Calu3 (cell line): ENCODE measurements at regions not wholly inside any gene's neighbourhood (a gene's known extent, or its start where the extent isn't known, plus 50 kb on each side); places are given as distances from the start of the nearest gene placed in this dataset.

ENCODE experiments used
- BruUV-seq: library from RNA; stranded (reverse); fragments of 400-500 nt; replicated peaks from 2 replicates; lab custom pipeline; 2021; lab: Mats Ljungman, UMichigan
- CTCF ChIA-PET: fragments of 300-600 bp; sonication (Branson Sonifier 250); formaldehyde crosslinking; loops from one replicate; lab custom pipeline; 2022; ENCODE audit warnings: antibody characterized with exemption; lab: Charles Lee
- DNase-seq: peaks from one replicate; pipeline ENCODE4 v3.0.0; 2022
- H3K27ac Mint-ChIP-seq: one replicate; pipeline ENCODE4 v1.8.0; 2022; ENCODE audit warnings: mixed read lengths; ENCODE audit not compliant: unreplicated experiment
- H3K27me3 Mint-ChIP-seq: one replicate; pipeline ENCODE4 v1.8.0; 2022; ENCODE audit warnings: mixed read lengths; ENCODE audit not compliant: unreplicated experiment
- H3K36me3 Mint-ChIP-seq: one replicate; pipeline ENCODE4 v1.8.0; 2022; ENCODE audit warnings: mild to moderate bottlenecking, moderate library complexity, mixed read lengths; ENCODE audit not compliant: insufficient read depth, unreplicated experiment
- H3K4me1 Mint-ChIP-seq: one replicate; pipeline ENCODE4 v1.8.0; 2022; ENCODE audit warnings: mild to moderate bottlenecking, low read depth, mixed read lengths; ENCODE audit not compliant: unreplicated experiment
- H3K4me3 Mint-ChIP-seq: one replicate; pipeline ENCODE4 v1.8.0; 2022; ENCODE audit warnings: mild to moderate bottlenecking, low read depth, moderate library complexity, mixed read lengths; ENCODE audit not compliant: unreplicated experiment
- H3K9me3 Mint-ChIP-seq: one replicate; pipeline ENCODE4 v1.8.0; 2022; ENCODE audit warnings: low read depth, mixed read lengths; ENCODE audit not compliant: unreplicated experiment
- CTCF ChIP-seq: fragments of 200-600 bp; IDR thresholded peaks from one replicate; pipeline ENCODE4 v1.8.0; 2022; ENCODE audit warnings: antibody characterized with exemption; ENCODE audit not compliant: unreplicated experiment
- intact Hi-C: fragments of 100-400 bp; cut with micrococcal nuclease; formaldehyde crosslinking; loops from one replicate; pipeline ENCODE4 v1.10.0; 2022; ENCODE audit not compliant: unreplicated experiment

GRCh38 chr6:101015541-101015940, 134.4 kb upstream of the ASCC3 start:
- Mint-ChIP-seq H3K27me3 (no peaks in the 10 kb centered on the region), H3K9me3 (no peaks in the 10 kb centered on the region), H3K36me3 (no peaks in the 10 kb centered on the region), H3K4me1 (no peaks in the 10 kb centered on the region), H3K27ac (no peak overlapping the region), H3K4me3 (no peak overlapping the region)
- no TSS peak for BruUV-seq
- TF ChIP-seq CTCF = no peak
- CTCF ChIA-PET = no interaction called here
- DNase-seq = no peak
- intact Hi-C loops = no loop called here

- no peaks in the 10 kb centered on the region for H3K9me3 Mint-ChIP-seq
- CTCF ChIA-PET = no interaction called here
- TF ChIP-seq CTCF = no peak
- no peaks in the 10 kb centered on the region for H3K4me1 Mint-ChIP-seq
- no peaks in the 10 kb centered on the region for H3K27me3 Mint-ChIP-seq
- intact Hi-C loops = no loop called here
- BruUV-seq = no TSS peak
- no peak overlapping the region for H3K27ac Mint-ChIP-seq
- H3K4me3 Mint-ChIP-seq = no peak overlapping the region
- no peaks in the 10 kb centered on the region for H3K36me3 Mint-ChIP-seq
- DNase-seq = no peak
Observed at GRCh38 chr6:101016163-101016562, 135.0 kb upstream of the ASCC3 start.

GRCh38 chr6:101018157-101018556, 137.0 kb upstream of the ASCC3 start:
- H3K27ac Mint-ChIP-seq = no peak overlapping the region
- no TSS peak for BruUV-seq
- no peak for TF ChIP-seq CTCF
- intact Hi-C loops = no loop called here
- no peaks in the 10 kb centered on the region for H3K36me3 Mint-ChIP-seq
- CTCF ChIA-PET = no interaction called here
- no peak overlapping the region for H3K4me3 Mint-ChIP-seq
- no peaks in the 10 kb centered on the region for H3K27me3 Mint-ChIP-seq
- DNase-seq = no peak
- H3K4me1 Mint-ChIP-seq = no peaks in the 10 kb centered on the region
- no peaks in the 10 kb centered on the region for H3K9me3 Mint-ChIP-seq

- H3K4me3 Mint-ChIP-seq = no peak overlapping the region
- no peak for TF ChIP-seq CTCF
- H3K4me1 Mint-ChIP-seq = no peaks in the 10 kb centered on the region
- DNase-seq = no peak
- no peak overlapping the region for H3K27ac Mint-ChIP-seq
- CTCF ChIA-PET = interaction anchor here (0.9 kb wide), 1 partner anchor 26 kb away, joined by 4 read pairs; no protein-coding TSS in a partner anchor
- no peaks in the 10 kb centered on the region for H3K27me3 Mint-ChIP-seq
- no peaks in the 10 kb centered on the region for H3K9me3 Mint-ChIP-seq
- BruUV-seq = no TSS peak
- no peaks in the 10 kb centered on the region for H3K36me3 Mint-ChIP-seq
- intact Hi-C loops = no loop called here
Observed at GRCh38 chr6:101021504-101021903, 140.4 kb upstream of the ASCC3 start.
